ENCODE measurements at regions not wholly inside any gene's neighbourhood (a gene's known extent, or its start where the extent isn't known, plus 50 kb on each side); places are given as distances from the start of the nearest gene placed in this dataset.

- H3K4me3 ChIP-seq (ENCODE audit: low read depth in 1 of 2, low read length in 1 of 2): no peak overlapping the region
These were observed 555.0 kb upstream of the TMEFF2 start for GRCh38 chr2:192749611-192750200.

GRCh38 chr2:192741889-192742288 is 547.2 kb upstream of the TMEFF2 start:
- Histone ChIP-seq H3K36me3 (no peaks in the 10 kb centered on the region), H3K27me3 (no peaks in the 10 kb centered on the region), H3K4me3 (ENCODE audit: low read depth in 1 of 2, low read length in 1 of 2) (no peak overlapping the region), H3K9me3 (no peaks in the 10 kb centered on the region), H3K27ac (no peak overlapping the region), H3K4me1 (ENCODE audit: control insufficient read depth in 1 of 2, insufficient read depth in 1 of 2, low read depth in 1 of 2, low read length in 1 of 2) (no peaks in the 10 kb centered on the region)
- no peak for TF ChIP-seq CTCF (IDR thresholded peaks at IDR 0.05)

More at GRCh38 chr2:192749611-192750200, 555.0 kb upstream of the TMEFF2 start:
- no peaks in the 10 kb centered on the region for H3K9me3 ChIP-seq
- no peak overlapping the region for H3K27ac ChIP-seq
- H3K27me3 ChIP-seq: no peaks in the 10 kb centered on the region
- no peak for TF ChIP-seq CTCF (IDR thresholded peaks at IDR 0.05)
- H3K4me1 ChIP-seq (ENCODE audit: control insufficient read depth in 1 of 2, insufficient read depth in 1 of 2, low read depth in 1 of 2, low read length in 1 of 2): no peaks in the 10 kb centered on the region
- H3K36me3 ChIP-seq: no peaks in the 10 kb centered on the region

- TF ChIP-seq CTCF (IDR thresholded peaks at IDR 0.05): no peak
- Histone ChIP-seq H3K27me3 (no peaks in the 10 kb centered on the region), H3K27ac (no peak overlapping the region), H3K9me3 (no peaks in the 10 kb centered on the region), H3K4me3 (ENCODE audit: low read depth in 1 of 2, low read length in 1 of 2) (no peak overlapping the region), H3K4me1 (ENCODE audit: control insufficient read depth in 1 of 2, insufficient read depth in 1 of 2, low read depth in 1 of 2, low read length in 1 of 2) (no peaks in the 10 kb centered on the region), H3K36me3 (no peaks in the 10 kb centered on the region)
These were observed 540.7 kb upstream of the TMEFF2 start for GRCh38 chr2:192735447-192735846.

- Histone ChIP-seq H3K27me3 (no peaks in the 10 kb centered on the region), H3K36me3 (no peaks in the 10 kb centered on the region), H3K9me3 (no peaks in the 10 kb centered on the region), H3K4me1 (ENCODE audit: control insufficient read depth in 1 of 2, insufficient read depth in 1 of 2, low read depth in 1 of 2, low read length in 1 of 2) (no peaks in the 10 kb centered on the region), H3K27ac (no peak overlapping the region), H3K4me3 (ENCODE audit: low read depth in 1 of 2, low read length in 1 of 2) (no peak overlapping the region)
- no peak for TF ChIP-seq CTCF (IDR thresholded peaks at IDR 0.05)
These were observed 534.6 kb upstream of the TMEFF2 start for GRCh38 chr2:192729369-192729768.

GRCh38 chr2:192725991-192726390 is 531.3 kb upstream of the TMEFF2 start:
- no peaks in the 10 kb centered on the region for H3K9me3 ChIP-seq
- H3K4me1 ChIP-seq (ENCODE audit: control insufficient read depth in 1 of 2, insufficient read depth in 1 of 2, low read depth in 1 of 2, low read length in 1 of 2): no peaks in the 10 kb centered on the region
- H3K27ac ChIP-seq: no peak overlapping the region
- TF ChIP-seq CTCF (IDR thresholded peaks at IDR 0.05): no peak
- H3K27me3 ChIP-seq: no peaks in the 10 kb centered on the region
- no peak overlapping the region for H3K4me3 ChIP-seq (ENCODE audit: low read depth in 1 of 2, low read length in 1 of 2)
- no peaks in the 10 kb centered on the region for H3K36me3 ChIP-seq

GRCh38 chr2:192719629-192720028 is 524.9 kb upstream of the TMEFF2 start:
- Histone ChIP-seq H3K4me1 (ENCODE audit: control insufficient read depth in 1 of 2, insufficient read depth in 1 of 2, low read depth in 1 of 2, low read length in 1 of 2) (no peaks in the 10 kb centered on the region), H3K9me3 (no peaks in the 10 kb centered on the region), H3K27me3 (no peaks in the 10 kb centered on the region), H3K36me3 (no peaks in the 10 kb centered on the region), H3K4me3 (ENCODE audit: low read depth in 1 of 2, low read length in 1 of 2) (no peak overlapping the region), H3K27ac (no peak overlapping the region)
- TF ChIP-seq CTCF (IDR thresholded peaks at IDR 0.05): no peak
